Breast epithelium (tissue), 4 donors: ENCODE measurements at regions not wholly inside any gene's neighbourhood (a gene's known extent, or its start where the extent isn't known, plus 50 kb on each side); places are given as distances from the start of the nearest gene placed in this dataset.

Experiments
- DNase-seq, 2 donors: peaks; one replicate each; pipeline ENCODE4 v3.0.0-alpha.2; 2019; ENCODE audit warnings: low spot score in 2 of 2
- H3K27ac ChIP-seq, 2 donors: fragments of 200-600 bp; sonication (generic) in 1 of 2; one replicate each; pipeline ENCODE4 v1.5.1; 2016 to 2019; ENCODE audit warnings: mild to moderate bottlenecking in 1 of 2
- H3K27me3 ChIP-seq, 2 donors: fragments of 200-600 bp; sonication (generic) in 1 of 2; one replicate each; pipeline versions ENCODE4 v1.5.1 to v1.6.0; 2017 to 2019; ENCODE audit warnings: control low read depth in 1 of 2, mild to moderate bottlenecking in 1 of 2
- H3K36me3 ChIP-seq: fragments of 200-600 bp; one replicate; pipeline ENCODE4 v1.5.1; 2019
- H3K4me1 ChIP-seq, 2 donors: fragments of 200-600 bp; sonication (generic); one replicate each; pipeline ENCODE4 v1.5.1; 2016 to 2019; ENCODE audit warnings: control low read depth in 1 of 2
- H3K4me3 ChIP-seq, 3 donors: fragments of 200-600 bp; sonication (generic); 1 replicate in 2 of 3; 2 replicates in 1 of 3; pipeline ENCODE4 v1.5.1; 2016 to 2019; ENCODE audit warnings: mild to moderate bottlenecking in 3 of 3, moderate library complexity in 2 of 3
- H3K9me3 ChIP-seq, 2 donors: fragments of 200-600 bp; sonication (generic) in 1 of 2; one replicate each; pipeline ENCODE4 v1.5.1; 2016 to 2019; ENCODE audit warnings: control low read depth in 1 of 2
- CTCF ChIP-seq, 3 donors: fragments of 450-650 bp; IDR thresholded peaks; one replicate each; pipeline ENCODE4 v1.5.1; 2016 to 2017; ENCODE audit warnings: antibody characterized with exemption in 3 of 3, mild to moderate bottlenecking in 3 of 3, moderate library complexity in 3 of 3
- POLR2A ChIP-seq: fragments of 450-650 bp; IDR thresholded peaks from one replicate; pipeline ENCODE4 v1.6.1; 2016; ENCODE audit warnings: antibody characterized with exemption, mild to moderate bottlenecking, moderate library complexity
- POLR2AphosphoS5 ChIP-seq, 3 donors: sonication (generic); formaldehyde crosslinking; IDR thresholded peaks; one replicate each; pipeline ENCODE4 v1.6.1; 2017; ENCODE audit warnings: antibody characterized with exemption in 3 of 3
- intact Hi-C: fragments of 100-400 bp; cut with DNase I; formaldehyde crosslinking; loops from one replicate; pipeline ENCODE4 v1.15.1; 2023; ENCODE audit warnings: low total_unique reads

- Histone ChIP-seq H3K9me3 (no peaks in the 10 kb centered on the region), H3K36me3 (no peaks in the 10 kb centered on the region), H3K4me3 (no peak overlapping the region), H3K27me3 (no peaks in the 10 kb centered on the region), H3K27ac (no peak overlapping the region), H3K4me1 (no peaks in the 10 kb centered on the region)
- TF ChIP-seq CTCF (IDR thresholded peaks at IDR 0.05) (no peak), POLR2AphosphoS5 (IDR thresholded peaks at IDR 0.05) (no peak), POLR2A (no peak)
- no peak for DNase-seq
- intact Hi-C loops: no loop called here
These were observed 682.1 kb downstream of the MECOM start for GRCh38 chr3:168981396-168981795.

DNA sequence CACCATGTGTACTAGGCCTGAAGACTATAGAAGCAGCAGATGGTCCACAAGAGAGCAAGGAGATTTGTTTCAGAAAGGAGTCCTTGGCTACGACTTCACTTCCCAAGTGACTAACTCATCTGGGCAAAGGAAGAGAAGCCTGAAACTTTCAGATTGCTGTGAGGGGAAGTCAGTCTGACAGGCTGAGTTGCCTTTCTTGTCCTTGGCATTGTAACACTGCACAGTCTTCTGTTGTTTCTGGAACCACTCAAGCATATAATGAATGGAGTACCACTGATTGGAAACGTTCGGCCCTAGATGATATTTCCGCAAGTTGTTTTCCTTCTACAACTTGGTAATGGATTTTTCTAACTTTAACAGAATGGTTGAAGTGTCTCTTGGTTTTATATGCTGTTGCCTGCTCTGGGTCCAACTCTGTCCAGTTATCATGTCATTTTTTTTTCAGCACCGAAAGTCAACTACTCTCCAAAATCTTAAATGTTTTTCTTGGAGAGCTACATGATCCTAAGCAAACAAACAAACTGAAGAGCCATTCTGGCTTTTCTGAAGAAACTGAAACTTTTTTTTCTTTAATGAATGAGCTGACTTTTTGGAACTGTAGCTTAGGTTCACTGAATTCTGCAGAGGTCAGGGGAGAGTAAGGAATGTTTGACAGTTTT is 685.7 kb downstream of the MECOM start:
- intact Hi-C loops: no loop called here
- TF ChIP-seq CTCF (IDR thresholded peaks at IDR 0.05) (no peak), POLR2A (no peak), POLR2AphosphoS5 (IDR thresholded peaks at IDR 0.05) (no peak)
- Histone ChIP-seq H3K36me3 (no peaks in the 10 kb centered on the region), H3K9me3 (no peaks in the 10 kb centered on the region), H3K27ac (no peak overlapping the region), H3K27me3 (no peaks in the 10 kb centered on the region), H3K4me1 (no peaks in the 10 kb centered on the region), H3K4me3 (no peak overlapping the region)
- DNase-seq: no peak

GRCh38 chr3:168976969-168977368 is 686.5 kb downstream of the MECOM start:
- H3K9me3 ChIP-seq: no peaks in the 10 kb centered on the region
- no peaks in the 10 kb centered on the region for H3K4me1 ChIP-seq
- intact Hi-C loops: no loop called here
- no peaks in the 10 kb centered on the region for H3K27me3 ChIP-seq
- TF ChIP-seq CTCF (IDR thresholded peaks at IDR 0.05) (no peak), POLR2A (no peak), POLR2AphosphoS5 (IDR thresholded peaks at IDR 0.05) (no peak)
- H3K4me3 ChIP-seq: no peak overlapping the region
- H3K27ac ChIP-seq: no peak overlapping the region
- DNase-seq: no peak
- no peaks in the 10 kb centered on the region for H3K36me3 ChIP-seq

- H3K27ac ChIP-seq: no peak overlapping the region
- H3K4me3 ChIP-seq: no peak overlapping the region
- no peaks in the 10 kb centered on the region for H3K27me3 ChIP-seq
- H3K4me1 ChIP-seq: no peaks in the 10 kb centered on the region
- intact Hi-C loops: no loop called here
- no peak for DNase-seq
- H3K9me3 ChIP-seq: no peaks in the 10 kb centered on the region
- H3K36me3 ChIP-seq: no peaks in the 10 kb centered on the region
- no peak for TF ChIP-seq CTCF (IDR thresholded peaks at IDR 0.05)
- no peak for TF ChIP-seq POLR2A
These were observed 687.9 kb downstream of the MECOM start for GRCh38 chr3:168975576-168975975.

GRCh38 chr3:168974617-168975403 is 688.7 kb downstream of the MECOM start:
- intact Hi-C loops: no loop called here
- Histone ChIP-seq H3K4me1 (no peaks in the 10 kb centered on the region), H3K27ac (no peak overlapping the region), H3K27me3 (no peaks in the 10 kb centered on the region), H3K4me3 (no peak overlapping the region), H3K9me3 (no peaks in the 10 kb centered on the region), H3K36me3 (no peaks in the 10 kb centered on the region)
- DNase-seq: no peak
- TF ChIP-seq CTCF (IDR thresholded peaks at IDR 0.05) (no peak), POLR2AphosphoS5 (IDR thresholded peaks at IDR 0.05) (no peak), POLR2A (no peak)
